Psoas muscle (tissue), 7 donors: ENCODE measurements at regions not wholly inside any gene's neighbourhood (a gene's known extent, or its start where the extent isn't known, plus 50 kb on each side); places are given as distances from the start of the nearest gene placed in this dataset.

Experiments used
- ATAC-seq, 4 donors: fragments of 200-7000 bp; cut with Tn5 transposase; one replicate each; pipeline ENCODE4 v1.9.1; 2020; ENCODE audit warnings: moderate library complexity in 3 of 4, mild to moderate bottlenecking in 2 of 4
- DNase-seq, 2 donors: peaks; one replicate each; pipeline ENCODE4 v3.0.0-alpha.2; 2020
- H3K27ac ChIP-seq: fragments of 200-600 bp; one replicate; pipeline ENCODE4 v1.8.0; 2022
- H3K27me3 ChIP-seq, 3 donors: fragments of 200-600 bp in 1 of 3; one replicate each; pipeline versions ENCODE4 v1.6.1 to v1.8.0; 2013 to 2022; ENCODE audit warnings: low read length in 2 of 3, mild to moderate bottlenecking in 2 of 3, moderate library complexity in 1 of 3; ENCODE audit not compliant: insufficient read depth in 3 of 3
- H3K36me3 ChIP-seq, 2 donors: fragments of 200-600 bp in 1 of 2; one replicate each; pipeline versions ENCODE4 v1.6.1 to v1.8.0; 2013 to 2022; ENCODE audit warnings: low read depth in 1 of 2, mild to moderate bottlenecking in 1 of 2, moderate library complexity in 1 of 2; ENCODE audit not compliant: insufficient read depth in 1 of 2
- H3K4me1 ChIP-seq: fragments of 200-600 bp; one replicate; pipeline ENCODE4 v1.8.0; 2022
- H3K4me3 ChIP-seq: fragments of 200-600 bp; one replicate; pipeline ENCODE4 v1.8.0; 2022; ENCODE audit warnings: mild to moderate bottlenecking
- H3K9me3 ChIP-seq: fragments of 200-600 bp; one replicate; pipeline ENCODE4 v1.8.0; 2022
- WGBS, 3 donors: extraction: QIAGEN DNeasy Blood & Tissue Kit; methylation state at CpG; one replicate each; pipeline versions ENCODE4 v1.1.6 to v1.1.7; 2013; 5-methylcytosine and 5-hydroxymethylcytosine counted together
- intact Hi-C, 2 donors: fragments of 100-400 bp; cut with DNase I; formaldehyde crosslinking; loops; one replicate each; pipeline versions ENCODE4 v1.11.0 to v1.14.2; 2022
- TF ChIP-seq, protein P1 (sequence below): fragments of 200-600 bp; IDR thresholded peaks from one replicate; pipeline ENCODE4 v1.8.0; 2022; ENCODE audit warnings: antibody characterized with exemption
- donor health status: healthy with polysubstance abuse.
- donor health status: DM: no; HTN: no; CAD: no; lungs with moderate emphysema.
- donor health status: Bipolar disorder and iron deficiency.
- donor health status: healthy.
- donor health status: DM: yes; HTN: yes; CAD: no.
- donor health status: DM: no; HTN: no; CAD: no.
- donor health status: DM: yes; HTN: yes; CAD: no.

DNA sequence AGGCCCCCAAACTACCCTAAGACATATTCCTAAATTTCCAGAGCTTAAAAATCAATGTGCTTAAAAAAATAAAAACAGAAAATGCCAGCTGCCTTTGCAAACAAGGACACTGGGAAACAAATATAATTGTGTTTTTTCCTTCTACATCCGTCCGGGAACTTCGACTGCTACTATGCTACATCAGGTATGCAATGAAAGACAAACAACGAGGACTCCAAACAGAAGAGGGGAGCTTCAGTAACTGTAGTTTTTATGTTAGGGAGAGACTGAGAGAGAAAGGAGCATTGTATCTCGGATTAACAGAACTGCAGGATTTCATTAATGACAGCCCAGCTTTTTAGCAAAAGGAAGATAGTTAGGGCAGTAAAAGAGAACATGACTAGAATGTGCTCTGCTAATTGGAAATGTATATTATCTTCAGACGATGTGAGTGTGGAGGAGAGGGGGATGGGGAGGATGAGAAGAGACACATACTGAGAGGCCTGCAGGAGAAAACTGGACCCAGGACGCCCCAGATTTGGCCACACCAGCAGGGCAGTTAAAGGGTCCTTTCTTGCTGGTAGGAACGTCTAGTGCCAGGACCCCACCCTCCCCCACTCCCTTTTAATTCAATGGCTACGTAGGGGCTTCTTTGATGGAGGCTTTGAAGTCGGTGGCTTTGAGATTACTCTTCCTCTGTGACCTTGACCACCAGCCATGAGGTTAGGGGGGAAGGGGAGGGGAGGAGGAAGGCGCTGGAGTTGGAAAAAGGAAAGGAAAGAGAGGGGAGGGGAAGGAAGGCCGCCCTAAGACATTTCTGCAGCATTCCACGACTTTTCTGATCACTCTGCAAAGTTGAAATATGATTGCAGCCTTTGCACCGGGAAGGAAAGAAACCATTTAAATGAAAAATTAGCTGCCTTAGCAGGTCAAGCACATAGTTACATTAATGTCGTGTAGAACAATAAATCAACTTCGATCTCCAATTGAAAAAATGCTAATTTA, 187.1 kb downstream of the BLID start:
- H3K9me3 ChIP-seq, result no peaks in the 10 kb centered on the region
- H3K27me3 ChIP-seq, result no peaks in the 10 kb centered on the region
- peak overlapping the region; percentile 56 for H3K4me3 ChIP-seq
- intact Hi-C loops, result no loop called here
- 45 to 53% (median 46%) methylated on average over 16 of the region's 16 CpGs for WGBS, 3 donors
- DNase-seq (no peak), ATAC-seq (no peak)
- no peaks in the 10 kb centered on the region for H3K36me3 ChIP-seq
- peaks cover 8% of the 10 kb centered on the region for H3K4me1 ChIP-seq
- TF ChIP-seq, protein P1, sequence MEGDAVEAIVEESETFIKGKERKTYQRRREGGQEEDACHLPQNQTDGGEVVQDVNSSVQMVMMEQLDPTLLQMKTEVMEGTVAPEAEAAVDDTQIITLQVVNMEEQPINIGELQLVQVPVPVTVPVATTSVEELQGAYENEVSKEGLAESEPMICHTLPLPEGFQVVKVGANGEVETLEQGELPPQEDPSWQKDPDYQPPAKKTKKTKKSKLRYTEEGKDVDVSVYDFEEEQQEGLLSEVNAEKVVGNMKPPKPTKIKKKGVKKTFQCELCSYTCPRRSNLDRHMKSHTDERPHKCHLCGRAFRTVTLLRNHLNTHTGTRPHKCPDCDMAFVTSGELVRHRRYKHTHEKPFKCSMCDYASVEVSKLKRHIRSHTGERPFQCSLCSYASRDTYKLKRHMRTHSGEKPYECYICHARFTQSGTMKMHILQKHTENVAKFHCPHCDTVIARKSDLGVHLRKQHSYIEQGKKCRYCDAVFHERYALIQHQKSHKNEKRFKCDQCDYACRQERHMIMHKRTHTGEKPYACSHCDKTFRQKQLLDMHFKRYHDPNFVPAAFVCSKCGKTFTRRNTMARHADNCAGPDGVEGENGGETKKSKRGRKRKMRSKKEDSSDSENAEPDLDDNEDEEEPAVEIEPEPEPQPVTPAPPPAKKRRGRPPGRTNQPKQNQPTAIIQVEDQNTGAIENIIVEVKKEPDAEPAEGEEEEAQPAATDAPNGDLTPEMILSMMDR, result no peak
- H3K27ac ChIP-seq, result no peak overlapping the region

DNA sequence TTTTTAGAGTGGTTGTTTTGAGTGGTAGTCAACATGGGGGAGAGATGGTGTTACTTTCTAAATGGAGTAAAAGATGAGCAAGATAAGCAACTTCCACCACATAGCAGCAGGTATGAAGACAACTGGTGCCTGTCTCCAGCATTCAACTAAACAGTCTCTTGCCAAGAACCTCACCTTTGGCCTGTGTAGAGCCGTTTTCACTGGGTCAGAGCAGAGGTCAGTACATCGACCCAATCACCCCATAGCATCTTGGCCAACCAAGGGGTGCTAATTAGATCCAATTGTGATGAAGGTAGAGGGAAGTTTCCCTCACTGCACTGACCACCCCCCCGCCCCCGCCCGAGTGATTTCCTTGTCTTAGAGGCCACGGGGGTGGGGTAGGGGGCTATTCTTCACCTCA, 188.2 kb downstream of the BLID start:
- Histone ChIP-seq H3K9me3 (no peaks in the 10 kb centered on the region), H3K36me3 (no peaks in the 10 kb centered on the region), H3K27me3 (no peaks in the 10 kb centered on the region), H3K4me3 (no peak overlapping the region), H3K27ac (no peak overlapping the region), H3K4me1 (peaks cover 8% of the 10 kb centered on the region)
- TF ChIP-seq, protein P1, result no peak
- WGBS, 3 donors, result 87 to 94% (median 93%) methylated on average over 6 of the region's 6 CpGs
- no peak for ATAC-seq
- intact Hi-C loops, result no loop called here
- DNase-seq, result no peak

DNA sequence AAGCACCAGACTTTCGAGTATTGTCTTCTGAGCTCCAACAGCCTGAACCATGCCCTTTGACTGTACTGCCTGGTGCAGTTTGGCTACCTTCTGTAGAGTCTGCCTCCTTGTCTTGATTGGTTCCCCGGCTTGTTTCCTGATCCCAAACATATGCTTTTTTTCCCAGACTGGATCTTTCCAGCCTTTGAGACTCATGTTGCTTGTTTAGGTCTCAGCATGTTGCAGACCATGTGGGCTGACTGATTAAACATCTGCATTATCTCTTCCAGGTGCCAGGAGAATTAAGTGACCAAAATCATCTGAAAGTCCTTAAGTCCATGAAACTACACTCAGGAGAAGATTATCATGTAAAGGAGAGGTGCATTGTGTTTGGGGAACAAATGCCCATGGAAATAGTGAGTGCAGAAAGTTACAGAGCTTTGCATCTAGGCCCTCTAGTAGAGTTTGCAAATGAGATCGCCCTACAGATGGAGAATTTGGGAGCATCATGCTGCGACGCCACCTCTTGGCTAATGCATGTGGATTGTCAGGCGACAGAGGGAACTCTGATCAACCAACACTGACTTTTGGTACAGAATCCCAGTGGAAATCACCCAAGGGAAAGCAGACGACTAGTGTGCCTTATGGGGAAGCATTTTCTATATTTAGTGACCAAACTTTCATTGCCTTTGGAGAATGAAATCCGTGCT, 188.8 kb downstream of the BLID start:
- 81 to 86% (median 85%) methylated on average over 8 of the region's 8 CpGs for WGBS, 3 donors
- intact Hi-C loops, result no loop called here

DNA sequence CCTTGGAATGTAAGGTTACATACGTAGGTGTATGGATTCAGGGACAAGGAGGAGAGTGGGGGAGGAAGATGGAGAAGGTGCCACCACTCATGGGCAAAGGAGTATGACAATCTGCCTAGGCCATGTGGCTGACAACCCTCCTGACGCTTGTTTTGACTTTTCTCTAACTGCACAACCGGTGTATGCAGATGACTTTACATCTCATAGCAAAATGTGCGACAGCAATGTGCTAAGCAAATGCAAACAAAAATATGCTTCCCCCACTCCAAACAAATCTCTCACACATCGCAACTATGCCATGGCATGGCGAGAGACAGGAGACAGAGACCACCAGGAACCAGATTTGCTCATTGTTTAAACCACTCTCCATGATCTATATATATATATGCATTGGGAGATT, 191.8 kb downstream of the BLID start:
- H3K4me1 ChIP-seq, result peaks cover under 1% of the 10 kb centered on the region
- no peaks in the 10 kb centered on the region for H3K27me3 ChIP-seq
- no peaks in the 10 kb centered on the region for H3K36me3 ChIP-seq
- H3K9me3 ChIP-seq, result no peaks in the 10 kb centered on the region
- ATAC-seq (no peak), DNase-seq (no peak)
- WGBS, 3 donors, result 95 to 98% (median 95%) methylated on average over 6 of the region's 6 CpGs
- TF ChIP-seq, protein P1, result no peak
- H3K4me3 ChIP-seq, result no peak overlapping the region
- no peak overlapping the region for H3K27ac ChIP-seq
- intact Hi-C loops, result no loop called here

More for the DNA sequence above, 188.8 kb downstream of the BLID start:
- no peaks in the 10 kb centered on the region for H3K9me3 ChIP-seq
- peaks cover 8% of the 10 kb centered on the region for H3K4me1 ChIP-seq
- ATAC-seq (no peak), DNase-seq (no peak)
- H3K27me3 ChIP-seq, result no peaks in the 10 kb centered on the region
- TF ChIP-seq, protein P1, result no peak
- no peaks in the 10 kb centered on the region for H3K36me3 ChIP-seq
- H3K27ac ChIP-seq, result no peak overlapping the region
- H3K4me3 ChIP-seq, result no peak overlapping the region
